ENCODE measurements at regions not wholly inside any gene's neighbourhood (a gene's known extent, or its start where the extent isn't known, plus 50 kb on each side); places are given as distances from the start of the nearest gene placed in this dataset.

DNA sequence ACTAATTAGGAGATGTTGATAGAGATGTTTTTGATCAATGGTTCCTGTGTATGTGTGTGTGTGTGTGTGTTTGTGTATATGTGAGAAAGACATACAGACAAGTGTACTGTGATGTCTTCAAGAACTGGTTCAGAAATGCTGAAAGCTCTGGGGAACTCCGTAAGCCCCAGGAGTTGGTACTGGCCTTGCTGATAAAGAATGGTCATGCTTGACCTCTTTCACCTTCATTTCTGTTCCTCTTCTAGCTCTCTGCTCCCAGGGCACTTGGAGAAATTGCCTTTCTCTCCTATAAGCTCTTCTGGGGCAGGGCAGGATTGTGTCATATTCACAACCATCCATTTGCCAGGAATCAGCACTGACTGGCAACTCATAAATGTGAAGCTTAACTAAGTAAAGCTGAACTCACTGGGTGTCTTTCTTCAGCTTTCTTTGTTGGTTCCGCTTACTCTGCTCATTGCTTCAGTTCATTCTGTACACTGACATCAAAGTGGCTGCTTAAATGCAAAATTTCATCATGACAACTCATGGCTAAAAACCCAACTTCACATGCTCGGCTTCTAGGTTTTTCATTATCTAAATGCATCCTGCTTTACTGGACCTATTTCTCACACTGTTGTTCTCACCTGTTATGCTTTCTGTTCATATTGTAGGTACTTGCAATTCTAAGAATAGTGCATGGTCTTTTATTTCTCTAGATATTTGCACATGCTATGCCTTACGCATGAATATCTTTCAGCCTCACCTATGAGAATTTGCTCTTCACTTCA, 162.1 kb upstream of the LYSMD4 start:
- in situ Hi-C loops (cut with MboI; ENCODE audit: low sequenced_read_pairs in 4 of 4) = no loop called here

DNA sequence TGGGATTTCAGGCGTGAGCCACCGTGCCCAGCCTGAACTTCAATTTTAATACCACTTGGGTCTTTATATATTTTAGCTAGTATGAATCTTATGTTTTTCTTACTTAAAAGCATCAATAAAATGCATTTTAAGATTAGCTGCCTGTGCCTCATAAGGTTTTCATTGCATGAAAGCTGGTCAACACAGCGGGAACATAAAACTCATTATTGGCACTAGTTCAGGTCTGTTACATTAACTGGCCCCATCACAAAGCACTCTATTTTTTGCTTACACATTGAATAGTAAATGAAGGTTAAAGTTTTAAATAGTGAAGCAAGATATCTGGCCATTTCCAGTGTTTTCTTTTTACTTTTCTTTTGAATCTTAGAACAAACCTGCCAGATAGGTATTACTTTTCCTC, 145.6 kb upstream of the LYSMD4 start:
- TF ChIP-seq POLR2A (IDR thresholded peaks at IDR 0.05) = no peak
- H3K36me3 ChIP-seq = no peaks in the 10 kb centered on the region
- no peaks in the 10 kb centered on the region for H3K4me1 ChIP-seq
- H3K4me3 ChIP-seq = no peak overlapping the region
- in situ Hi-C loops (cut with MboI; ENCODE audit: low sequenced_read_pairs in 4 of 4) (no loop called here), intact Hi-C loops (cut with DNase I; ENCODE audit: low total_unique reads) (no loop called here)
- no peaks in the 10 kb centered on the region for H3K27me3 ChIP-seq
- H3K27ac ChIP-seq = no peak overlapping the region
- ATAC-seq = no peak
- no peaks in the 10 kb centered on the region for H3K9me3 ChIP-seq
- DNase-seq = no peak

More for the DNA sequence above, 162.1 kb upstream of the LYSMD4 start:
- no peak overlapping the region for H3K4me3 ChIP-seq
- DNase-seq (no peak), ATAC-seq (no peak)
- no peaks in the 10 kb centered on the region for H3K27me3 ChIP-seq
- no peak overlapping the region for H3K27ac ChIP-seq
- TF ChIP-seq, protein P1, sequence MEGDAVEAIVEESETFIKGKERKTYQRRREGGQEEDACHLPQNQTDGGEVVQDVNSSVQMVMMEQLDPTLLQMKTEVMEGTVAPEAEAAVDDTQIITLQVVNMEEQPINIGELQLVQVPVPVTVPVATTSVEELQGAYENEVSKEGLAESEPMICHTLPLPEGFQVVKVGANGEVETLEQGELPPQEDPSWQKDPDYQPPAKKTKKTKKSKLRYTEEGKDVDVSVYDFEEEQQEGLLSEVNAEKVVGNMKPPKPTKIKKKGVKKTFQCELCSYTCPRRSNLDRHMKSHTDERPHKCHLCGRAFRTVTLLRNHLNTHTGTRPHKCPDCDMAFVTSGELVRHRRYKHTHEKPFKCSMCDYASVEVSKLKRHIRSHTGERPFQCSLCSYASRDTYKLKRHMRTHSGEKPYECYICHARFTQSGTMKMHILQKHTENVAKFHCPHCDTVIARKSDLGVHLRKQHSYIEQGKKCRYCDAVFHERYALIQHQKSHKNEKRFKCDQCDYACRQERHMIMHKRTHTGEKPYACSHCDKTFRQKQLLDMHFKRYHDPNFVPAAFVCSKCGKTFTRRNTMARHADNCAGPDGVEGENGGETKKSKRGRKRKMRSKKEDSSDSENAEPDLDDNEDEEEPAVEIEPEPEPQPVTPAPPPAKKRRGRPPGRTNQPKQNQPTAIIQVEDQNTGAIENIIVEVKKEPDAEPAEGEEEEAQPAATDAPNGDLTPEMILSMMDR (IDR thresholded peaks at IDR 0.05 in 4 of 5, conservative IDR thresholded peaks at IDR 0.05 in 1 of 5) = no peak
- no peak for TF ChIP-seq POLR2A (IDR thresholded peaks at IDR 0.05)
- no peaks in the 10 kb centered on the region for H3K36me3 ChIP-seq
- intact Hi-C loops (cut with DNase I; ENCODE audit: low total_unique reads) = no loop called here
- H3K4me1 ChIP-seq = no peaks in the 10 kb centered on the region
- no peaks in the 10 kb centered on the region for H3K9me3 ChIP-seq

DNA sequence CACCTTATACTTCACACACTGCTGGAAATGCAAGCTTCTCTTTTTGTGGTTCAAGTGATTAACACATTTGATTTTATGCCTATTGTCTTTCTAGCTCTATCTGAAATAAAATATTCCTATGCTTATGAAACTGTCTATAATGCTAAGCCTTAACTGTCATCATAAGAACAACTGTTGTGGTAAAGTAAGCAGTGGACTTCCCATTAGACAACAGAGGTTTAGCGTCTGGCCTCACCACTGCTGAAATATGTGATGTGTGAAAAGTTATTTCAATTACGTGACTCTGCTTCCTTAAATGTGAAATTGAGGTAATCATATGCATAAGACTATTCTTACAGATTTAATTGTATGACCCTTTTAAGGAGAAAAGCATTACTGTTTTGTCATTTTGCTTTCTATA, 140.2 kb upstream of the LYSMD4 start:
- intact Hi-C loops (cut with DNase I; ENCODE audit: low total_unique reads) = no loop called here
- DNase-seq = no peak
- Histone ChIP-seq H3K27ac (no peak overlapping the region), H3K4me1 (no peaks in the 10 kb centered on the region), H3K9me3 (no peaks in the 10 kb centered on the region), H3K36me3 (no peaks in the 10 kb centered on the region), H3K4me3 (no peak overlapping the region), H3K27me3 (no peaks in the 10 kb centered on the region)
- TF ChIP-seq, protein P1 (IDR thresholded peaks at IDR 0.05 in 4 of 5, conservative IDR thresholded peaks at IDR 0.05 in 1 of 5) = no peak
- no peak for TF ChIP-seq POLR2A (IDR thresholded peaks at IDR 0.05)
- ATAC-seq = no peak
- in situ Hi-C loops (cut with MboI; ENCODE audit: low sequenced_read_pairs in 4 of 4) = no loop called here

DNA sequence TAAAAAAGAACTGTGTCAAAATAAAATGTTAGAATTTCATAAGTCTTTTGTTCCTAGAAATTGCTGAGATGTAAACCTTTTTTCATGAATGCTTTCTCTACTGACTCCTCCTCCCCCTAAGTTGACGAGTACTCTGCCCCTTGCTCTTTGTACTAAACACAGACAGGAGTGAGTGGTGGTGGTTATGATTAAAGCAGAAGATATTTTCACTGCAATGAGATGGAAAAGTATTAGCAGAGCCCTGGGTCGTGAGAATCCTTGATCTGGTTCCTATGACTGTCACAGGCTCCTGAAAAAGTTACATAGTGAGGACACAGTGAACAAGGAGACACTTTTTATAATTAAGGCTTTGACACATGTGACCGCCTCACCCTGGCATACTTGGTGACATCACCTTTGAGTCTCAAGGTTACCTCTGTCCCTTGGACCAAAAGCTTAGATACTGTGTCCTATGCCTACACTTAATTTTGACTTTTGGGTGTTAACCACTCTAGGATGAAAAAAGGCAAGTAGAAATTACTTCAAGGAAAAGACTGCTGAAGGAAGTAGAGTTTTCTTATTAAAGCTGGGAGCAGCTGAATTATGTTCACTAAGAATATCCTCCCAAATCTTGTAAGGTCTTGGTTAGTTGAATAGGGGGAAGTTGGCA, 130.4 kb upstream of the LYSMD4 start:
- DNase-seq = no peak
- TF ChIP-seq POLR2A (IDR thresholded peaks at IDR 0.05) = no peak
- TF ChIP-seq, protein P1 (IDR thresholded peaks at IDR 0.05 in 4 of 5, conservative IDR thresholded peaks at IDR 0.05 in 1 of 5) = no peak
- intact Hi-C loops (cut with DNase I; ENCODE audit: low total_unique reads) (no loop called here), in situ Hi-C loops (cut with MboI; ENCODE audit: low sequenced_read_pairs in 4 of 4) (no loop called here)
- H3K27me3 ChIP-seq = no peaks in the 10 kb centered on the region
- no peak overlapping the region for H3K4me3 ChIP-seq
- no peak overlapping the region for H3K27ac ChIP-seq
- H3K4me1 ChIP-seq = no peaks in the 10 kb centered on the region
- no peaks in the 10 kb centered on the region for H3K36me3 ChIP-seq
- no peak for ATAC-seq
- no peaks in the 10 kb centered on the region for H3K9me3 ChIP-seq

DNA sequence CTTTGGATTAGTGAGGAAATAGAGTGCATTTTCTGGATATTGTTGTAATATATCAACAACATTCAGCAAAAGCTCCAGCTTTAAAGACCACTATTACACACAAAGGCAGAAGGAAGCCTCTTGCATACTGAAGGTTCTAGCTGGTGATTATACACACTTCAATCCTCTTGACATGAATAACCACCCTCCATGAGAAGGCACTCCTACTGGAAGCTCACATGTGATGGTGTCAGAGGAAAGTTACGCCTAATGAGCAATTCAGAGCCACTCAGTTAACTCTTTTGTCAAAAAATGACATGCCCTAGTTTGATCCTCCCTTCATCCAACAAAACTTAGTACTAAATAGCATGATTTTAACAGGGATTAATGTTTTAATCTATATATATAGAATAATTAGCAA, 124.6 kb upstream of the LYSMD4 start:
- Histone ChIP-seq H3K27ac (no peak overlapping the region), H3K27me3 (no peaks in the 10 kb centered on the region), H3K4me3 (no peak overlapping the region), H3K9me3 (no peaks in the 10 kb centered on the region), H3K4me1 (no peaks in the 10 kb centered on the region), H3K36me3 (no peaks in the 10 kb centered on the region)
- intact Hi-C loops (cut with DNase I; ENCODE audit: low total_unique reads) = no loop called here
- ATAC-seq (no peak), DNase-seq (no peak)
- no peak for TF ChIP-seq POLR2A (IDR thresholded peaks at IDR 0.05)
- in situ Hi-C loops (cut with MboI; ENCODE audit: low sequenced_read_pairs in 4 of 4) = no loop called here

Measured in gastrocnemius medialis (tissue), 4 donors.